HepG2 (cell line): ENCODE measurements at regions not wholly inside any gene's neighbourhood (a gene's known extent, or its start where the extent isn't known, plus 50 kb on each side); places are given as distances from the start of the nearest gene placed in this dataset.

Source experiments
- ESRRA ChIP-seq: sonication (generic); formaldehyde crosslinking; IDR thresholded peaks from 2 replicates; pipeline ENCODE4 v1.5.1; 2020; ENCODE audit warnings: mild to moderate bottlenecking, low read depth, missing genetic modification reagents
- HDAC2 ChIP-seq: sonication (generic); formaldehyde crosslinking; IDR thresholded peaks from 2 replicates; pipeline ENCODE4 v1.4.0; 2020; ENCODE audit warnings: missing genetic modification reagents
- HES4 ChIP-seq: sonication (generic); formaldehyde crosslinking; IDR thresholded peaks from 2 replicates; pipeline ENCODE4 v1.9.0; 2021; ENCODE audit warnings: mild to moderate bottlenecking, missing genetic modification reagents, borderline replicate concordance
- KAT2B ChIP-seq: fragments of 150-350 bp; IDR thresholded peaks from 2 replicates; pipeline ENCODE4 v1.6.1; 2014; ENCODE audit warnings: low read depth, low read length, borderline replicate concordance
- NKX3-1 ChIP-seq: sonication (generic); formaldehyde crosslinking; IDR thresholded peaks from 2 replicates; pipeline ENCODE4 v1.5.0; 2020; ENCODE audit warnings: missing genetic modification reagents
- NR2C2 ChIP-seq: sonication (generic); formaldehyde crosslinking; IDR thresholded peaks from 2 replicates; pipeline ENCODE4 v1.4.0; 2020; ENCODE audit warnings: missing genetic modification reagents, mild to moderate bottlenecking, moderate library complexity, borderline replicate concordance
- RXRA ChIP-seq: sonication (generic); formaldehyde crosslinking; IDR thresholded peaks from 2 replicates; pipeline ENCODE4 v1.5.1; 2020; ENCODE audit warnings: missing genetic modification reagents
- SOX13 ChIP-seq, 3 experiments: fragments of 450-650 bp in 1 of 3; sonication (generic) in 1 of 3; formaldehyde crosslinking in 1 of 3; IDR thresholded peaks in 2 of 3; conservative IDR thresholded peaks in 1 of 3; 2 replicates each; pipeline versions ENCODE4 v1.5.0 to v1.6.1; 2016 to 2020; ENCODE audit warnings: antibody characterized with exemption in 1 of 3, mild to moderate bottlenecking in 1 of 3, missing compliant biosample characterization in 1 of 3, missing genetic modification reagents in 1 of 3, moderate library complexity in 1 of 3
- SYNCRIP ChIP-seq: fragments of 200-400 bp; formaldehyde crosslinking; IDR thresholded peaks from 2 replicates; pipeline ENCODE4 v1.6.1; 2018; ENCODE audit warnings: mild to moderate bottlenecking, low read depth, low read length; ENCODE audit not compliant: insufficient read depth
- XRCC5 ChIP-seq: fragments of 200-400 bp; formaldehyde crosslinking; optimal IDR thresholded peaks from 2 replicates; pipeline ENCODE3; 2017; ENCODE audit warnings: mild to moderate bottlenecking, low read length
- ZBTB38 ChIP-seq: sonication (generic); formaldehyde crosslinking; IDR thresholded peaks from 2 replicates; pipeline ENCODE4 v1.5.1; 2020; ENCODE audit warnings: mild to moderate bottlenecking, missing genetic modification reagents
- ZFP36L1 ChIP-seq: sonication (generic); formaldehyde crosslinking; IDR thresholded peaks from 2 replicates; pipeline ENCODE4 v1.8.0; 2022; ENCODE audit warnings: mild to moderate bottlenecking, missing genetic modification reagents, moderate library complexity
- ZMYM2 ChIP-seq: sonication (generic); formaldehyde crosslinking; IDR thresholded peaks from 2 replicates; pipeline ENCODE4 v1.8.0; 2022; ENCODE audit warnings: mild to moderate bottlenecking, missing genetic modification reagents
- ZNF180 ChIP-seq: sonication (generic); formaldehyde crosslinking; IDR thresholded peaks from 2 replicates; pipeline ENCODE4 v1.4.0; 2020; ENCODE audit warnings: low read depth, missing genetic modification reagents, borderline replicate concordance
- ZNF44 ChIP-seq: sonication (generic); formaldehyde crosslinking; IDR thresholded peaks from 2 replicates; pipeline ENCODE4 v1.5.1; 2020; ENCODE audit warnings: mild to moderate bottlenecking, missing genetic modification reagents
- ZNF558 ChIP-seq: sonication (generic); formaldehyde crosslinking; IDR thresholded peaks from 2 replicates; pipeline ENCODE4 v1.9.0; 2022; ENCODE audit warnings: mild to moderate bottlenecking, missing genetic modification reagents, borderline replicate concordance
- TF ChIP-seq, protein P1 (sequence below): sonication (generic); formaldehyde crosslinking; IDR thresholded peaks from 2 replicates; pipeline ENCODE4 v1.5.0; 2020; ENCODE audit warnings: mild to moderate bottlenecking, missing genetic modification reagents
- TF ChIP-seq, protein P2 (sequence below): sonication (generic); formaldehyde crosslinking; IDR thresholded peaks from 2 replicates; pipeline ENCODE4 v1.4.0; 2020; ENCODE audit warnings: missing genetic modification reagents, borderline replicate concordance
- TF ChIP-seq, protein P3 (sequence below): sonication (generic); formaldehyde crosslinking; IDR thresholded peaks from 2 replicates; pipeline ENCODE4 v1.8.1; 2023; ENCODE audit warnings: missing genetic modification reagents, mild to moderate bottlenecking, borderline replicate concordance
- TF ChIP-seq, protein P4 (sequence below): sonication (generic); formaldehyde crosslinking; IDR thresholded peaks from 2 replicates; pipeline ENCODE4 v1.4.0; 2020; ENCODE audit warnings: missing genetic modification reagents
- TF ChIP-seq, protein P5 (sequence below): sonication (generic); formaldehyde crosslinking; IDR thresholded peaks from 2 replicates; pipeline ENCODE4 v1.4.0; 2020; ENCODE audit warnings: missing genetic modification reagents
- TF ChIP-seq, protein P6 (sequence below): sonication (generic); formaldehyde crosslinking; IDR thresholded peaks from 2 replicates; pipeline ENCODE4 v1.5.0; 2020; ENCODE audit warnings: mild to moderate bottlenecking, missing genetic modification reagents

DNA sequence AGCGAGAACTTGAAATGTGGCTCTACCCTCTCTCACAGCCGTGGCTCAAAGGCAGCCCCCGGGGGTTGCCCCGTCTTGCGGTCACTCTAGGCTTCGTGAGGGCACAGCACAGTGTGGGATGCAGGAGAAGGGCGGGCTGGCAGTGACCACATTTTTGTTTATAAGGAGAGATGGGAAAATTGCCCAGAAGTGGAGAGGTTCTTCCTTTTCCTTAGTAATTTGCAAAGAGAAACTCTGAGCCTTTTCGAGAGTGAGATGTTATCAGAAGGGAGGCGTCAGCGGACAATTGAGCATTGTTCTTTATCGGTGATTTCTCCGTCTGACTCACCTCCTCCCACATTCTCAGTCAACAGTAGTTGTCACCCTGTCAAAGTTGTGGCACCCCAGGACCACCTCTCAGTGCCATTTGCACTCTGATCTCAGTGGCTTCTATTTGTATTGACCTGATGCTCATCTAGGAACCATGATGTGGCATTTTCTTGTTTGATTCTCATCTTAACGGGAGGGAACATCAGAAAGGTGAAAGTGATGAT, 89.6 kb downstream of the ACAA2 start (continued):
- TF ChIP-seq, protein P1, sequence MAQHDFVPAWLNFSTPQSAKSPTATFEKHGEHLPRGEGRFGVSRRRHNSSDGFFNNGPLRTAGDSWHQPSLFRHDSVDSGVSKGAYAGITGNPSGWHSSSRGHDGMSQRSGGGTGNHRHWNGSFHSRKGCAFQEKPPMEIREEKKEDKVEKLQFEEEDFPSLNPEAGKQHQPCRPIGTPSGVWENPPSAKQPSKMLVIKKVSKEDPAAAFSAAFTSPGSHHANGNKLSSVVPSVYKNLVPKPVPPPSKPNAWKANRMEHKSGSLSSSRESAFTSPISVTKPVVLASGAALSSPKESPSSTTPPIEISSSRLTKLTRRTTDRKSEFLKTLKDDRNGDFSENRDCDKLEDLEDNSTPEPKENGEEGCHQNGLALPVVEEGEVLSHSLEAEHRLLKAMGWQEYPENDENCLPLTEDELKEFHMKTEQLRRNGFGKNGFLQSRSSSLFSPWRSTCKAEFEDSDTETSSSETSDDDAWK (CRISPR knock-in tag): no peak
- TF ChIP-seq ZNF180 (CRISPR knock-in tag) (no peak), ESRRA (CRISPR knock-in tag) (no peak), ZBTB38 (CRISPR knock-in tag) (no peak), NR2C2 (CRISPR knock-in tag) (no peak), ZMYM2 (CRISPR knock-in tag) (no peak), XRCC5 (peak; percentile 35), ZNF44 (CRISPR knock-in tag) (no peak), SYNCRIP (no peak), HDAC2 (CRISPR knock-in tag) (peak; percentile 45; the same call in 1 of the 2 replicates), RXRA (CRISPR knock-in tag) (peak; percentile 67; the same call in 1 of the 2 replicates), NKX3-1 (CRISPR knock-in tag) (no peak), SOX13 (IDR thresholded peaks at IDR 0.05) (peak; percentile 97), SOX13 (CRISPR knock-in tag; conservative IDR thresholded peaks at IDR 0.05 in 1 of 2, IDR thresholded peaks at IDR 0.05 in 1 of 2) (peak in 1 of 2 experiments; percentile 97; a peak in 2 of 4 replicates), ZNF558 (CRISPR knock-in tag) (no peak), HES4 (CRISPR knock-in tag) (no peak), KAT2B (no peak), ZFP36L1 (CRISPR knock-in tag) (no peak)
- TF ChIP-seq, protein P2, sequence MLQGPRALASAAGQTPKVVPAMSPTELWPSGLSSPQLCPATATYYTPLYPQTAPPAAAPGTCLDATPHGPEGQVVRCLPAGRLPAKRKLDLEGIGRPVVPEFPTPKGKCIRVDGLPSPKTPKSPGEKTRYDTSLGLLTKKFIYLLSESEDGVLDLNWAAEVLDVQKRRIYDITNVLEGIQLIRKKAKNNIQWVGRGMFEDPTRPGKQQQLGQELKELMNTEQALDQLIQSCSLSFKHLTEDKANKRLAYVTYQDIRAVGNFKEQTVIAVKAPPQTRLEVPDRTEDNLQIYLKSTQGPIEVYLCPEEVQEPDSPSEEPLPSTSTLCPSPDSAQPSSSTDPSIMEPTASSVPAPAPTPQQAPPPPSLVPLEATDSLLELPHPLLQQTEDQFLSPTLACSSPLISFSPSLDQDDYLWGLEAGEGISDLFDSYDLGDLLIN (CRISPR knock-in tag): no peak
- TF ChIP-seq, protein P3, sequence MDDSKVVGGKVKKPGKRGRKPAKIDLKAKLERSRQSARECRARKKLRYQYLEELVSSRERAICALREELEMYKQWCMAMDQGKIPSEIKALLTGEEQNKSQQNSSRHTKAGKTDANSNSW (CRISPR knock-in tag): no peak
- TF ChIP-seq, protein P4, sequence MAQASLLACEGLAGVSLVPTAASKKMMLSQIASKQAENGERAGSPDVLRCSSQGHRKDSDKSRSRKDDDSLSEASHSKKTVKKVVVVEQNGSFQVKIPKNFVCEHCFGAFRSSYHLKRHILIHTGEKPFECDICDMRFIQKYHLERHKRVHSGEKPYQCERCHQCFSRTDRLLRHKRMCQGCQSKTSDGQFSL (CRISPR knock-in tag): no peak
- TF ChIP-seq, protein P5, sequence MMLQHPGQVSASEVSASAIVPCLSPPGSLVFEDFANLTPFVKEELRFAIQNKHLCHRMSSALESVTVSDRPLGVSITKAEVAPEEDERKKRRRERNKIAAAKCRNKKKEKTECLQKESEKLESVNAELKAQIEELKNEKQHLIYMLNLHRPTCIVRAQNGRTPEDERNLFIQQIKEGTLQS (CRISPR knock-in tag): peak; percentile 83
- TF ChIP-seq, protein P6, sequence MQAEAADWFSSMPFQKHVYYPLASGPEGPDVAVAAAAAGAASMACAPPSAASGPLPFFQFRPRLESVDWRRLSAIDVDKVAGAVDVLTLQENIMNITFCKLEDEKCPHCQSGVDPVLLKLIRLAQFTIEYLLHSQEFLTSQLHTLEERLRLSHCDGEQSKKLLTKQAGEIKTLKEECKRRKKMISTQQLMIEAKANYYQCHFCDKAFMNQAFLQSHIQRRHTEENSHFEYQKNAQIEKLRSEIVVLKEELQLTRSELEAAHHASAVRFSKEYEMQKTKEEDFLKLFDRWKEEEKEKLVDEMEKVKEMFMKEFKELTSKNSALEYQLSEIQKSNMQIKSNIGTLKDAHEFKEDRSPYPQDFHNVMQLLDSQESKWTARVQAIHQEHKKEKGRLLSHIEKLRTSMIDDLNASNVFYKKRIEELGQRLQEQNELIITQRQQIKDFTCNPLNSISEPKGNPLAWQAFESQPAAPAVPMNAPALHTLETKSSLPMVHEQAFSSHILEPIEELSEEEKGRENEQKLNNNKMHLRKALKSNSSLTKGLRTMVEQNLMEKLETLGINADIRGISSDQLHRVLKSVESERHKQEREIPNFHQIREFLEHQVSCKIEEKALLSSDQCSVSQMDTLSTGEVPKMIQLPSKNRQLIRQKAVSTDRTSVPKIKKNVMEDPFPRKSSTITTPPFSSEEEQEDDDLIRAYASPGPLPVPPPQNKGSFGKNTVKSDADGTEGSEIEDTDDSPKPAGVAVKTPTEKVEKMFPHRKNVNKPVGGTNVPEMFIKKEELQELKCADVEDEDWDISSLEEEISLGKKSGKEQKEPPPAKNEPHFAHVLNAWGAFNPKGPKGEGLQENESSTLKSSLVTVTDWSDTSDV (CRISPR knock-in tag): no peak
